Mesothelial cell of epicardium (in vitro differentiated cells): ENCODE measurements at regions not wholly inside any gene's neighbourhood (a gene's known extent, or its start where the extent isn't known, plus 50 kb on each side); places are given as distances from the start of the nearest gene placed in this dataset.
A peak's percentile ranks its signal among the peaks of the same experiment; 100 is the strongest.

Experiments used
- DNase-seq, 2 experiments: peaks; one replicate each; pipeline ENCODE4 v3.0.0; 2021; ENCODE audit warnings: low spot score in 2 of 2; ENCODE audit not compliant: unreplicated experiment in 2 of 2
- H3K27ac Mint-ChIP-seq: 2 replicates; pipeline ENCODE4 v1.8.0; 2021; ENCODE audit warnings: mixed read lengths
- H3K27me3 Mint-ChIP-seq: 2 replicates; pipeline ENCODE4 v1.8.0; 2021; ENCODE audit warnings: low read depth, mixed read lengths
- H3K36me3 Mint-ChIP-seq: 2 replicates; pipeline ENCODE4 v1.8.0; 2021; ENCODE audit warnings: mixed read lengths
- H3K4me1 Mint-ChIP-seq: 2 replicates; pipeline ENCODE4 v1.8.0; 2021; ENCODE audit warnings: mixed read lengths
- H3K4me3 Mint-ChIP-seq: 2 replicates; pipeline ENCODE4 v1.8.0; 2021; ENCODE audit warnings: mild to moderate bottlenecking, moderate library complexity, mixed read lengths
- H3K9me3 Mint-ChIP-seq: 2 replicates; pipeline ENCODE4 v1.8.0; 2021; ENCODE audit warnings: mixed read lengths
- TF ChIP-seq, protein P1 (sequence below): fragments of 200-600 bp; sonication (generic); IDR thresholded peaks from one replicate; pipeline ENCODE4 v1.5.0; 2021; ENCODE audit warnings: antibody characterized with exemption; ENCODE audit not compliant: unreplicated experiment

DNA sequence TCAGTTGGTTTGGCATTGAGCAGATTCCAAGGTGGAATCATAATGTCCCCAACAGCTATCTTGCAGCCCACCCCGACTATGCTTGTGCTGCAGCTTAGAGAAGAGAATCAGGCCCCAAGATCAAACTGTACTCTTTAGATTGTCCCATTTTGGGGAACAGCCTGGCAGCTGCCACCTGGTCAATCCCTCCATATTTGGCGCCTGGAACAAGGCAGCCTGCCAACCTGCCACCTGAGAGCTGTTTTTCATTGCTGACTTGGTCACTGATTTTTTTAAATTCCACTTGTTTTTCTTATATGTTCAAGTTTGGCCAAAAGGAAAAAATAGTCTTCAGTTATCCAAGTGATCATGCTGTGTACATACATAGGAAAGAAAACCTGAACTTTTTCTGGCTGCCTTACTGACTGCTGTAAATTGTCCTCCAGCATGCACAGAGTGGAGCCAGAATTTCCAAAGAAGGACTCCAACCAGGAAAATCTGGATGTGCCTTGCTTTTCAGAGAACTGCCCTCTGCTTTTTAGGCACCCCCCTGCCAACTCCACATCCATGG, 504.2 kb downstream of the ENC1 start:
- no peak overlapping the region for H3K4me3 Mint-ChIP-seq
- TF ChIP-seq, protein P1, sequence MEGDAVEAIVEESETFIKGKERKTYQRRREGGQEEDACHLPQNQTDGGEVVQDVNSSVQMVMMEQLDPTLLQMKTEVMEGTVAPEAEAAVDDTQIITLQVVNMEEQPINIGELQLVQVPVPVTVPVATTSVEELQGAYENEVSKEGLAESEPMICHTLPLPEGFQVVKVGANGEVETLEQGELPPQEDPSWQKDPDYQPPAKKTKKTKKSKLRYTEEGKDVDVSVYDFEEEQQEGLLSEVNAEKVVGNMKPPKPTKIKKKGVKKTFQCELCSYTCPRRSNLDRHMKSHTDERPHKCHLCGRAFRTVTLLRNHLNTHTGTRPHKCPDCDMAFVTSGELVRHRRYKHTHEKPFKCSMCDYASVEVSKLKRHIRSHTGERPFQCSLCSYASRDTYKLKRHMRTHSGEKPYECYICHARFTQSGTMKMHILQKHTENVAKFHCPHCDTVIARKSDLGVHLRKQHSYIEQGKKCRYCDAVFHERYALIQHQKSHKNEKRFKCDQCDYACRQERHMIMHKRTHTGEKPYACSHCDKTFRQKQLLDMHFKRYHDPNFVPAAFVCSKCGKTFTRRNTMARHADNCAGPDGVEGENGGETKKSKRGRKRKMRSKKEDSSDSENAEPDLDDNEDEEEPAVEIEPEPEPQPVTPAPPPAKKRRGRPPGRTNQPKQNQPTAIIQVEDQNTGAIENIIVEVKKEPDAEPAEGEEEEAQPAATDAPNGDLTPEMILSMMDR: no peak
- no peaks in the 10 kb centered on the region for H3K9me3 Mint-ChIP-seq
- no peaks in the 10 kb centered on the region for H3K36me3 Mint-ChIP-seq
- peaks cover 19% of the 10 kb centered on the region for H3K4me1 Mint-ChIP-seq
- H3K27me3 Mint-ChIP-seq: no peaks in the 10 kb centered on the region
- no peak overlapping the region for H3K27ac Mint-ChIP-seq
- no peak for DNase-seq

DNA sequence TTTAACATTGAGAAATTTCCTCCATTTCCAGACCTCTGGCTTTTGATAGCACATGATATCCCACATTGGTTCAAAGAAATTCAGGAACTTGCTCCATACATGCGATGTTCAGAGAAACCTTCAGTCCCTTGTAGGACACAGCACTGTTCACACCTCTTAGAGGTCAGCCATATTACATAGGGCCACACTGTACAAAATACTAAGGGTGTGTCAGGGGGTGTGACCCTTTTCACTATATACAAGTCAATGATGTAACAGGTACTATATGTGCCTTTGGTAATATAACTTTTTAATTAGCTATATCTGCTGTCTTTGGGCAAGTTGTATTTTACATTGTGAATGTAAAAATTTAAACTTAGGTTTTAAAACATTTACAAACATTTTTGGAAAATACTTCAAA, 505.5 kb downstream of the ENC1 start:
- TF ChIP-seq, protein P1: no peak
- DNase-seq: no peak
- H3K9me3 Mint-ChIP-seq: no peaks in the 10 kb centered on the region
- no peak overlapping the region for H3K4me3 Mint-ChIP-seq
- H3K4me1 Mint-ChIP-seq: peaks cover 30% of the 10 kb centered on the region
- no peaks in the 10 kb centered on the region for H3K36me3 Mint-ChIP-seq
- no peaks in the 10 kb centered on the region for H3K27me3 Mint-ChIP-seq
- H3K27ac Mint-ChIP-seq: no peak overlapping the region

DNA sequence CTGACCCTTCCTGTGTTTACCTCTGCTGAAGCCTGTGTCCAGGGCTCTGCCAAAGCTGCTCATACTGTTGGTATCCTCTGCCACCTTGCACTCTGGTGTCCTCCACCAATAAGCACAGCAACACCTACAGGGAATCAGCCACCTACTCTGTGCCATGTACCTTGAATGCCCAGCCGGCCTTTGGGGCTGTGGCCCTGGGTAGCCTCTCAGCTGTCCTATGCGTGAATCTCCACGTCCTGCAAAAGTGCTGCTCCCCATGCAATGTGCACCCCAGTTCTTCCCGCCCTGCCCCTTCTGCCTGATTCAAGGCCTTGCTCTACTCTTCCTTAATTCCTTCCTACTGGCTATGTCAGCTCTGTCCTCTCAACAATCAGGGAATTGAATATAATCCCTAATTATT, 506.5 kb downstream of the ARHGEF28 start:
- peaks cover 45% of the 10 kb centered on the region for H3K4me1 Mint-ChIP-seq
- H3K4me3 Mint-ChIP-seq: no peak overlapping the region
- no peaks in the 10 kb centered on the region for H3K9me3 Mint-ChIP-seq
- H3K27ac Mint-ChIP-seq: peak overlapping the region; percentile 17
- TF ChIP-seq, protein P1: no peak
- H3K27me3 Mint-ChIP-seq: no peaks in the 10 kb centered on the region
- DNase-seq: no peak
- no peaks in the 10 kb centered on the region for H3K36me3 Mint-ChIP-seq

DNA sequence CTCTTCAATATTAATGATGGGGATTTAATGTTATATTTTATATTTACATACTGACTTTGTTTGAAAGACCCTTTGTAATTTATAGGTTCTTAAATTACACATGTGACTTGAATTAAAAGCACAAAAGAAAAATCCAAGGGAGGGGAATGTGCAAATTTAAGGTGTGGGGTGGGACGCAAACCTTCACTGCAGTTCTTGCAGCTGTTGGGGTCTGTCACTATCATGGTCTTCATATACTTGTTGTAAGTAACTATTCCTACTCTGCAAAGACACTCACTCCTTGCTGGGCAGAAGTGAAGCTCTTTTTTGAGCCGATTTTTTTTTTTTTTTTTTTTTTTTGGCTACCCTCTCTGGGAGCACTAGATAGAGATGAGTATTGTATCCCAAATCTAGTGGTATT, 505.3 kb downstream of the ARHGEF28 start:
- H3K4me1 Mint-ChIP-seq: peaks cover 52% of the 10 kb centered on the region
- no peaks in the 10 kb centered on the region for H3K9me3 Mint-ChIP-seq
- H3K27ac Mint-ChIP-seq: no peak overlapping the region
- no peaks in the 10 kb centered on the region for H3K27me3 Mint-ChIP-seq
- no peak overlapping the region for H3K4me3 Mint-ChIP-seq
- TF ChIP-seq, protein P1: no peak
- no peak for DNase-seq
- no peaks in the 10 kb centered on the region for H3K36me3 Mint-ChIP-seq

DNA sequence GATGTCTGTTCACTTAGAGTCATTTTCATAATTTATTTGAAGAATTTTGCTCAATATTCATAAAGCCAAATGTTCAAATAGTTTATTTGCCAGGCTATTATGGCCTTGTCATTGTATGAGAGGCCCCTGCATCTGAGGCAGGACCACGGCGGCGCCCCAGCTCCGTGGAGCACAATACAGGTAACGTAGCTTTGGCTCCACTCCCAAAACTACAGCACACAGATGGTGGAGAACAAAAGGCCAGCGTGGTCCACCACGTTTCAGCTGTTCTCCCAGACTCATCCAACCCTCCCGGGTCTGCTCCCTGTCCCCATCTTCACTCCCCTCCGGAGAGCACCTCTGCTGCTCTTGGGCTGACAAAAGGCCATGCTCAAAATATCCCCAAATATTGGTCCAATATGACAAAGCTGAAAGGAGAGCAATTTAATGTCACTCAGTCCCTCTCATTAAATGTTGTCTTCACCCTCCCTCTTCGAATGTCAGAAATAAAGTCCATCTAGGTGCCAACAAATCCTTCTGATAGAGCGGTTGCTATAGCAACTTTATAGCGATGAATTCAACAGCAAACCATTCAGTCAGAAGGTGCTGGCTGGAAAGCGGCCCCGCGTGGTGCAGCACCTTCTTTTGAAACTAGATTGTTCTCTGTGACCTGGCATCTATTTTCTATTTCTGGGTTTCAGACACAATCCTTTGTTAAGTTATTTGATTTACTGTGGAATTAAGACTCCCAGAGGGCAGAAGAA, 504.3 kb downstream of the ARHGEF28 start:
- Mint-ChIP-seq H3K4me1 (peaks cover 50% of the 10 kb centered on the region), H3K27ac (no peak overlapping the region), H3K36me3 (no peaks in the 10 kb centered on the region), H3K4me3 (no peak overlapping the region), H3K9me3 (no peaks in the 10 kb centered on the region), H3K27me3 (no peaks in the 10 kb centered on the region)
- TF ChIP-seq, protein P1: no peak
- no peak for DNase-seq
